ENCODE measurements at regions not wholly inside any gene's neighbourhood (a gene's known extent, or its start where the extent isn't known, plus 50 kb on each side); places are given as distances from the start of the nearest gene placed in this dataset.
"Not testable (repeated sequence)": the region's sequence is repeated elsewhere in the genome, so short reads cannot be mapped to it uniquely, and the experiment has no call there.

GRCh38 chr11:98600103-98600502 lies 420.6 kb upstream of the CNTN5 start:
- in situ Hi-C loops (cut with MboI; ENCODE audit: low pct_unique_long_range_greater_than_20kb, low sequenced_read_pairs): no loop called here
- DNase-seq: no peak

DNA sequence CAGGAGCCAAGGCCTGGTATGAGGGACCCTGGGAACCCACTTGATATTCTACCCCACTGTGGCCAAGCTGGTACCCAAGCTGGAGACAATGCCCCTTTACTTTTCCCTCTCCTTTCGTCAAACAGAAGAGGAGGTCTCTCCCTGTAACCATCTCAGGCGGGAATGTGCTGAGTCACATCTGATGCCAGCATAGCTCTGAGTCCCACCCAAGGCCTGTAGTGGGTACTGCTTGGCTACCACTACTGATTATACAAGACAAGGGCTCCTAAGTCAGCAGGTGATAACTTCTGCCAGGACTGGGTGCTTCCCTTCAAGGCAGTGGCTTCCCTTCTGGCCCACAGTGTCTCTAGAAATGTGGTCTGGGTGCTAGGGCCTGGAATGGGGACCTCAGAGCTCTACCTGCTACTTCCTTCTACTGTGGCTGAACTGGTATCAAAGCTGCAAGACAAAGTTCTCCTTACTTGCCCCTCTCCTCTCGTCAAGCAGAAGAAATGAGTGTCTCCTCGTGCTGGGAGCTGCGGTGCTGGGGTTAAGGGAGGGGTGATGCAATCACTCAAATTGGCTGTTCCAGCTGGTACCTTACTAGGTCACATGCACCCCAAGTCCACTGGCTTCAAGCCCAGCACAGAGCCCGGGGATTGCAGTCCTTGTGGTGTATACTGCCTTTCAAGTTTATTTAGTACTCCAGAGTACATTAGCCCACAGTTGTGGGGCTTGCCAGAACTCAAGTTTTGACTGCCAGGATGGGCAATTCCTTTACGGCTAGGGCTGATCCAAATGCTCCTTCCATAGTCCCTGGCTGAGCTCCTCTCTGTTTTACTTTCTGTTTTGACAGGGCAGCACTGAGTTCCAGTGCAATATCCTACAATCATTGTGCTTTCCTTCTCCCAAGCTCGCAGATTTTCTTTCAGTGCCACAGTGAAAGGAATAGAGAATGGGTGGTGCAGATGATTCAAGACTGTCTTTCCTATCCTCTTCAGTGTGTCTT lies 419.7 kb upstream of the CNTN5 start:
- DNase-seq: no peak
- in situ Hi-C loops (cut with MboI; ENCODE audit: low pct_unique_long_range_greater_than_20kb, low sequenced_read_pairs): no loop called here

DNA sequence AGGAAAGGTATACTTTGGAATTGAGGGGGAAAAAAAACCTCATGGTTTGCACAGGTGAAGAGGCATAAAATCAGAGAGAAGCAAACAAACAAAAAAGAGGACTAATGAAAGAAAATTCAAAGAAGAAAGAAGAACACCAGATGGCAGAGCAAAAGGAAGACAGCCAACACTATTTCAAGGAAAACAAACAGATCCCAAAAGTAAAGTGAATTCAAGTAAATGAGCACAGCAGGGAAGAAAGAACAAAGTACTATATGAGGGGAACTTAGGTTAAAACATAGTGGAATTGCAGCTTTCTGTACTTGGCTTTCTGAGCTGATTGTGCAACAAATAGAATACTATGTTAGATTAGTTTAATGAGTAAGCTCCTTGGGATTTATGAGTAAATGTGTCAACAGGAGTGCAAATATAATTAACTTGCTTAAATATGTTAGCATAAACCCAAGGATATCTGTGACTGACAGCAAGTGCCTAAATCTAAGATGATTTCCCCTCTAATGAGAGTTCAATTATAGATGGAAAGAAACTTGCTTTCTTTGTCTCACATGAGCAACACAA lies 404.6 kb upstream of the CNTN5 start:
- in situ Hi-C loops (cut with MboI; ENCODE audit: low pct_unique_long_range_greater_than_20kb, low sequenced_read_pairs): no loop called here

DNA sequence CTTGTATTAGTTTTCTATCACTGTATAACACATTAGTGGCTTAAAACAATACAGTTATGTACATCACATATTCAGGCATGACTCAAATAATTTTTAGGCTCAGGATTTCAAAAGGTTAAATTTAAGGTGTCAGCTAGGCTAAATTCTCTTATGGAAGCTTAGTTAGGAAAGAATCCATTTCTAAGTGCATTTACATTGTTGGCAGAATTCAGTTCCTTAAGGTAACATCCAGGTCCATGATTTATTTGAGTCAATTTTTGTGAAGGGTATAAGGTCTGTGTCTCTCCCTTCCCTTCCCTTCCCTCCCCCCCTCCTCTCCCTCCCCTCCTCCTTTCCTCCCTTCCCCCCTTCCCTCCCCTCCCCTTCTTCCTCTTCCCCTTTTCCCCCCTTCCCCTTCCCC lies 399.0 kb upstream of the CNTN5 start:
- in situ Hi-C loops (cut with MboI; ENCODE audit: low pct_unique_long_range_greater_than_20kb, low sequenced_read_pairs): no loop called here
- DNase-seq: no peak

More for the DNA sequence above, 404.6 kb upstream of the CNTN5 start:
- DNase-seq: no peak

DNA sequence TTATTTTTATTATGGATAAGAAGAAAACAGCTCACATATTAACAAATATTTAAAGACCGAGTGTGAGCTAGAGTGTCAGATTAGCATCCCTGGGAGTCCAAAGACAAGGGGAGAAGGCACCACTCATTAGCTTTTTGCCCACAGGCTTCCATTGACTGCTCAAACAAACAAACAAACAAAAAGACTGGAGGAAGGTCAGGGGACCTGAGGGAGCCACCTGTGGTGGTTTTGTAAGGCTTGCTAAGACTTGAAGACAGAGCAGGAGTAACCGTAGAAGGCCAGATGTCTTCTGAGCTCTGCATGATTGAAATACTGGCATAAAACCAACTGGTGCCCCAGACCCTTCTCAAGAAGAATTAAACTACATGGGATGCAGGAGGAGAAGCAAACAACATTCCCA lies 395.2 kb upstream of the CNTN5 start:
- in situ Hi-C loops (cut with MboI; ENCODE audit: low pct_unique_long_range_greater_than_20kb, low sequenced_read_pairs): no loop called here
- no peak for DNase-seq

DNA sequence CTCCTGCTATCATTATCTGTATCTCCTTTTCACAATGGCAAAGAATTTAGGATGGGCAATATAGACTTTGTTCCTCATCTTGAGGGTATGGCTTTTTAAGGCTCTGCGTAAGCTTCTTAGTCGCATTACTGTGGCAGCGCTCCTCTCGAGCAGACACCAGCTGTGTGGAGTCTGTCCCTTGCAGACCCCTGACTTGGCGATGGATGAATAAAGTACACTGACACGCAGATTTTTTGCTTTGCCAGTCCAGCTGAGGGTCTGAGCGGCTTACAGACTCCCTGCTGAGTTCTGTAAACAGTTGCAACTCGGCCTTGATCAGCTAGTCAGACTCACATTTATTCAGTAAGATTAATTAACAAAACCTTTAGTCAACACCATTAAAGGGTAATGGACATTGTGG lies 390.0 kb upstream of the CNTN5 start:
- DNase-seq: no peak
- in situ Hi-C loops (cut with MboI; ENCODE audit: low pct_unique_long_range_greater_than_20kb, low sequenced_read_pairs): no loop called here

- in situ Hi-C loops (cut with MboI; ENCODE audit: low pct_unique_long_range_greater_than_20kb, low sequenced_read_pairs): no loop called here
- DNase-seq: no peak
These were observed 363.0 kb upstream of the CNTN5 start for GRCh38 chr11:98657711-98658110.

GRCh38 chr11:98659431-98659830 lies 361.3 kb upstream of the CNTN5 start:
- no peak for DNase-seq
- in situ Hi-C loops (cut with MboI; ENCODE audit: low pct_unique_long_range_greater_than_20kb, low sequenced_read_pairs): no loop called here

GRCh38 chr11:98674390-98674789 lies 346.4 kb upstream of the CNTN5 start:
- no peak for DNase-seq
- in situ Hi-C loops (cut with MboI; ENCODE audit: low pct_unique_long_range_greater_than_20kb, low sequenced_read_pairs): no loop called here

DNA sequence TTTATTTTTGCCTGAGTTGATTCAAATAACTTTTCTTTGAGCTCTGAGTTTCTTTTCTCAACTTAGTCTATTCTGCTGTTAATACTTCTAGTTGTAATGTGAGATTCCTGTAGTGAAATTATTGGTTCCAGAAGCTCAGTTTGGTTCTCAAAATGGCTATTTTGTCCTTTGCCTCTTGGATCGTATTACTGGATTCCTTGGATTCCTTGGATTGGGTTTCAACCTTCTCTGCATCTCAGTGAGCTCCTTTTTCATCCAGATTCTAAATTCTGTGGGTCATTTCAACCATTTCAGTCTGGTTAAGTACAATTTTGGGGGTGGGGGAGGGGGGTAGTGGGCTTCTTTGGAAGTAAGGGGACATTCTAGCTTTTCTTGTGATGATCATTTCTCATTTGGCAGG lies 341.1 kb upstream of the CNTN5 start:
- no peak for DNase-seq
- in situ Hi-C loops (cut with MboI; ENCODE audit: low pct_unique_long_range_greater_than_20kb, low sequenced_read_pairs): no loop called here

GRCh38 chr11:98701541-98701940 lies 319.2 kb upstream of the CNTN5 start:
- in situ Hi-C loops (cut with MboI; ENCODE audit: low pct_unique_long_range_greater_than_20kb, low sequenced_read_pairs): no loop called here
- DNase-seq: no peak

DNA sequence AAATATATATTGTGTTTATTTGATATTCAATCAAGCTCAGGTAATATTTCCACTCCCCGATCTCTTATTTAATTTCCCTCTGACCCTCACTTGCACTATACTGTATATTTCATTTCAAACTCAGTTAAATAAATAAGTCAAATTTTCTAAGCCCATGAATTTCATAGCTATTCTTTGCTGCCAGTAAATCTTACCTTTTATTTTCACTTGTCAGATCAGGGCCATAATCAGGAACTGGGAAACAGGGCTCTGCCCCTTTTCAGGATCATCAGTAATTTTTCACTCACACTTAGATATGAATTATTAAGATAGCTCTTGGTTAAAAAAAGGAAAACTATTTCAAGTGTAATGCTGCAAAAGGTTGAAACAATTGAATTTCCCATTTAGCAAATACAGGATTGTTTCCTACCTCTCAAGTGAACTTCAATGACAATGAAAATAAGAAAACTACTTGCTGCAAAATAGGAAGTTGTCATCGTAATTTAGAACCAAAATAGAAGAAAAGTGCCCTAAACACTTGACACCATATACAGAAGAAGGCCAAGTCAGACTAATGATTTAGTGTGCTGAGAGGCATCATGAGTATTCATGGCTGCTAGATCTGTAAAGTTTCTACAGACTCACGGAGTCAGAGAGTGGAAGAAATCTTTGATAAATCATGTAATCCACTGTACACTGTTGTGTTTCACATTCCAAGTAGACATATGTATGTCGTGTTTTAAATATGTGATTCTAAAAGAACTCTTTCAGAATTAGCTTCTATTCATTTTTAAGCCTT lies 316.8 kb upstream of the CNTN5 start:
- DNase-seq: no peak
- in situ Hi-C loops (cut with MboI; ENCODE audit: low pct_unique_long_range_greater_than_20kb, low sequenced_read_pairs): no loop called here

DNA sequence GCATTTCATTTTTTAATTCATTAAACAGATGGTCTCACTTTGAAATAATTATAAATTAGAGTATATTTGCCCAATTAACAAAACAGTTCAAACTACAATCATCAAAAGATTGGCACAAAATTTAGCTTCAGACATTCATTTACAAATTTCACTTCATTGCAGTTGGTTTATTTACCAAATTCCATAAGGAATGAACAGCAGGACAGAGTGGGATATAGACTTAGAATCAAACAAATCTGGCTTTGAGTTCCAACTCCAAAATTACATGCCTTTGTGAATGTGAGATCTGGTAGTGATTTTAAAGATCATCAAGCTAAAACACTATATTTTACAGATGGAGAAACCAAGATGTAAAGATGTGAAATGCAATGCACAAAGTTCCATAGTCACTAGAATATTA lies 310.7 kb upstream of the CNTN5 start:
- in situ Hi-C loops (cut with MboI; ENCODE audit: low pct_unique_long_range_greater_than_20kb, low sequenced_read_pairs): no loop called here
- DNase-seq: no peak

DNA sequence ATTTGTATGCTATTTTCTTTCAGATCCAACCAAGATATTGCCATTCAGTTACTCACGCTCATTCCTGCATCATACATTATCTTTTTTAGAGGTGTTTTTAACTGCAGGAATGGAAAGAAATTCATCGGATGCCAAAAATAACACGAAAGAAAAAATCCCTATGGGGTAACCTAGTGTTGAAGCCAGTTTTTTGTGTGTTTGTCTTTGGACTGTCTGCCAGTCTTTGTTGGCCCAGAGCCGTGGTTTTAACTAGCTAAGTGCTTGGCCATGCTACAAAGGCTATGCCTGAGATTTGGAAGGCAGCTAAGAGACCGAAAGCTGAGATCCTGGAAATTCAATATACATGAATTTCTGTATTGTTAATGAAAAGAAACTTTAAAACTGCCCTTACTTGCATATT lies 309.8 kb upstream of the CNTN5 start:
- DNase-seq: no peak
- in situ Hi-C loops (cut with MboI; ENCODE audit: low pct_unique_long_range_greater_than_20kb, low sequenced_read_pairs): no loop called here

DNA sequence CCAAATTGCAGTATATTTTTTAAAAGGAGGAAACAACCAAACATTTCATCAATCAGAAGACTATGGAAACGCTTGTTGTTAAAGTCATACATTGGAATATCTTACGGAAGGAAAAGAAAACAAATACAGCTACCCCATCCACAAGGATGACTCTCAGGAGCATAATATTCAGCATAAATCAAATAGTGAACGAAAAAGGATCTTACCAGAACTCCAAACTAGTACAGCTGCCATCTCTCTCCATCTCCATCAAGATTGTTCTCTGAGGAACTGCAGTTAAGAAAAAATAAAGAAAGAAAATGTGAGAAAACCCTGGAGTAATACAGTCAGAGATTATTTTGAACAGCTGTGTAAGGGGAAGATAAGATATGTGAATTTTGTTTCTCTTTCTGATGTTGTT lies 299.8 kb upstream of the CNTN5 start:
- in situ Hi-C loops (cut with MboI; ENCODE audit: low pct_unique_long_range_greater_than_20kb, low sequenced_read_pairs): no loop called here

DNA sequence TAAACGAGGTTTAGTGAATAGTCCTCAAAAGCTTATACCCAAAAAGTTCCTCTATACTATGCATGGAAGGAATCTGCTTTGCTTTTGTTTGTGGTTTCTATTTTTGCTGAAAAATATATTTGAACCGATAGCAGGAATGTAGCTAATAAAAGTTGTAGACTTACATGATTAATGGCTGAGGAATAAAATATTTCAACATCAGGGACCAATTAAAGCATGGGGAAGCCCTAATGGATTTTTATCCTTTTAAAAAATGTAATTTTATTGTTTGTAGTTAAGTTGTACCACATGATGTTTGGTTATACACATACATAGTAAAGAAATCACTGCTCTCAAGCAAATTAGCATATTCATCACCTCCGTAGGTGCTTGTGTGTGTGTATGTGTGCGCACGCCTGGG lies 295.3 kb upstream of the CNTN5 start:
- in situ Hi-C loops (cut with MboI; ENCODE audit: low pct_unique_long_range_greater_than_20kb, low sequenced_read_pairs): no loop called here
- DNase-seq: no peak

More for the DNA sequence above, 299.8 kb upstream of the CNTN5 start:
- no peak for DNase-seq

DNA sequence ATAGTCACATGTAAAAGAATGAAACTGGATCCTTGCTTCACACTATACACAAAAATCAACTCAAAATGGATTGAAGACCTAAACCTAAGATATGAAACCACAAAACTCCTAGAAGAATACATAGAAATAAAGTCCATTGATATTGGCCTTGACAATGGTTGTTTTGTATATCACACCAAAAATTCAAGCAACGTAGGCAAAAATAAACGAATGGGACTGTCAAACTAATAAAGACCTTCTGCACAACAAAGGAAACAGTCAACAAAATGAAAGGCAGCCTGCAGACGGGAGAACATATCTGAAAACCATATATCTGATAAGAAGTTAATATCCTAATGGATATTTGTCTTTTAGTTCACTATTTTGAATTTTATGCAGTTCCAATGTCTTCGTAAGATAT lies 292.3 kb upstream of the CNTN5 start:
- in situ Hi-C loops (cut with MboI; ENCODE audit: low pct_unique_long_range_greater_than_20kb, low sequenced_read_pairs): no loop called here

DNA sequence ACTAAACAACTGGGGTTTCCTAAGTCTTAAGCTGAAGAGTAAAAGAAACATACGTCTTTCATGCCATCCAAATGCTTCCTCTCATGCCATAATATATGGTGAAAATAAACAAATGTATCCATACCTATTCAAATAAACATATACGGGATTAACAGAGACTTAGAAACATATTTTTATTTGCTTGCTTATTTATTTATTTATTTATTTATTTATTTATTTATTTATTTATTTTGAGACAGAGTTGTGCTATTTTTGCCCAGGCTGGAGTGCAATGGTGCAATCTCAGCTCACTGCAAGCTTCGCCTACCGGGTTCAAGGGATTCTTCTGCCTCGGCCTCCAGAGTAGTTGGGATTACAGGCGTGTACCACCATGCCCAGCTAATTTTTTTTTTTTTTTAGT lies 291.6 kb upstream of the CNTN5 start:
- no peak for DNase-seq
- in situ Hi-C loops (cut with MboI; ENCODE audit: low pct_unique_long_range_greater_than_20kb, low sequenced_read_pairs): no loop called here

More for the DNA sequence above, 292.3 kb upstream of the CNTN5 start:
- no peak for DNase-seq

- in situ Hi-C loops (cut with MboI; ENCODE audit: low pct_unique_long_range_greater_than_20kb, low sequenced_read_pairs): no loop called here
- DNase-seq: no peak
These were observed 287.8 kb upstream of the CNTN5 start for GRCh38 chr11:98732947-98733346.

DNA sequence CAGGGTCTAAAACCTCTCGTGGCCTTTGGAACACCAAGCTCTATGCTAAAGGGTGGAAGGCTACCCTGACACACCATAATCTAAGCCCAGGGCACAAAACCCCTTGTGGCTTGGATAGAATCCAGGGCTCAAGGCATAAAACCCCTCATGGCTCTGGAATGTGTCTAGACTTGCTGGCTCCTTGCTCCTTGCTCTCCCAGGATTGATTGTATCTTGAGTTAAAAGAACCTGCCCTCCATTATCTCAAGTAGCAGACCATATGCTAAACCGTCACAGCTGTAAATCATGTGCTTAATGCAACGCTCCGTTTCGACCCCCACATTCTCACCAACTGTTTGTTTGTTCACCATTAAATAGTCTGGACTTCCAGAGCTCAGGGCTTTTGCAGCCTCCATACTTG lies 287.4 kb upstream of the CNTN5 start:
- DNase-seq: not testable (repeated sequence)

More for the DNA sequence above, 287.4 kb upstream of the CNTN5 start:
- in situ Hi-C loops (cut with MboI; ENCODE audit: low pct_unique_long_range_greater_than_20kb, low sequenced_read_pairs): not testable (repeated sequence)

Data from KBM-7 (cell line).